GM19238 (cell line): ENCODE measurements at regions not wholly inside any gene's neighbourhood (a gene's known extent, or its start where the extent isn't known, plus 50 kb on each side); places are given as distances from the start of the nearest gene placed in this dataset.

Experiments used
- DNase-seq: peaks from one replicate; pipeline ENCODE4 v3.0.0; 2011; ENCODE audit warnings: low spot score; ENCODE audit not compliant: insufficient read length

DNA sequence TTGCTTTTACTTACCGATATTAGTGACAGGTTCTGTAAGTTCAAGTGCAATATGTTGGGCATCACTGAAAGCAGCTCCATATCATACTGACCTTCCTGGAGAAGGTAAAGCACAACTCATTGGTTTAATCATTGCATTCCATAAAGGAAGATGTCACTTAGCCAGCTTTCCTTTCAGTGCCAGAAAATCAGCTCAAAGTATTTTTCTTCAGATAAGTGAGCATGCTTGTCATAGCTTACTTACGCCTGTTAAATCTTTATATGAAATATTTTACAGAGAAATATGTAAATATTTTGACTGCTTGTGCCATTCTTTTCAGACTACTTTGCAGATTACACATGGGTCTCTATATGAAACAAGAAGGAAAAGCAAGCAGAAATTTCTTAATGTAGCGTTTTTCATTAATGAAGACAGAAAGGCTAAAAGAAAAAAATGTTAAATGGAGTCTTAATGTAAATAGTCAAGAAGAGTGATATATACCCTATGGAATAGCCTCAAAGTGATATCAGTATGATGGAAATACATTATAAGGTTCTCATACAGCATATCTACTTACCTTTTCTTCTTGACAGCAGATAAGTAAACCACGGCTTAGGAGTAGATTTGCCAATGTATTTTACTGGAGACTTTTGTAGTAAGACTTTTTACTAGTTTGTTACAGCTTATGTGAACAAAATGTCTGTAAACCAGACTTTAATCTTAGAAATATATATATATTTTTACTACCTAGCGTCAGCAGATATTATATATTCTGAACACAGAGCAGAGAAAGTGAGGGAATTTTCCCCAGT, 649.7 kb downstream of the METTL15 start:
- DNase-seq = no peak

DNA sequence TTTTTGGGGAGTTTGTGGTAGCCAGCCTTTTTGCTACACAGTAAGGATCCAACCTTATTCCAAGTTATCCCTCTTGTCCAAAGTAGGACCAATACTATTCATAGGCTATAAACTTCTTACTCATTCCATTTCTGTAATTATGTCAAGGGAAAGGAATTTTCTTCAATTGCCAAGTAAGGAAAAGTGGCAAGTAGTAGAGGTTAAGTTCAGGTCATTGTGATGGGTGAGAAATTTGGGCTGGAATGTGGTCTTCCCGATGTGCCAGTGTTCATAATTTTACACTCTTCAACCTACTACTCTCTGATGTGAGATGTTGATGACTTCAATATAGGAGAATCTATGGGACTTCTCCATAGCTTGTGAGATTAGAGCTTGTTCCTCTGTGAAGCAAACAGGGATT, 648.8 kb downstream of the METTL15 start:
- DNase-seq = no peak

DNA sequence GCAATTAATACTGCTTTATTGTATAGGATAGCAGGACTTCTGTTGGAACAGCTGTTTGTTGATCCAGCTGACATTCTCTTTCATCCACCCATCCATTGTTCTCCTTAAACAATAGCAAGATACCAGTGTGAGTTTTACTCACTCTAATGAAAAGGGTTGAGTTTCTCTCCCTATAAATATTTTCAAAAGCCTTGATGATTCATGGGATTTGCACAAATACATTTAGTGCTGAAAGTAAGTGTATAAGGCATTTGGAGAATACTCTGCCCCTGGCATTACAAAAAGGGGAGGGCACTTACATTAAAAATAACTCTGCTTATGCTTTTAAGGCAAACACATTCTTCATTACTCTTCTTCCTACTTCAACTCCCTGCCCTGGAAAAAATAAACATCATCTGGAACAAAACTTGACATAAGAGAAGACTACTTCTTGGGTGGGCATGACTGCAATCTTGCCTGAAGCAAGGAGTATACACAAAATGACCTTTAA, 634.9 kb downstream of the METTL15 start:
- DNase-seq = no peak

DNA sequence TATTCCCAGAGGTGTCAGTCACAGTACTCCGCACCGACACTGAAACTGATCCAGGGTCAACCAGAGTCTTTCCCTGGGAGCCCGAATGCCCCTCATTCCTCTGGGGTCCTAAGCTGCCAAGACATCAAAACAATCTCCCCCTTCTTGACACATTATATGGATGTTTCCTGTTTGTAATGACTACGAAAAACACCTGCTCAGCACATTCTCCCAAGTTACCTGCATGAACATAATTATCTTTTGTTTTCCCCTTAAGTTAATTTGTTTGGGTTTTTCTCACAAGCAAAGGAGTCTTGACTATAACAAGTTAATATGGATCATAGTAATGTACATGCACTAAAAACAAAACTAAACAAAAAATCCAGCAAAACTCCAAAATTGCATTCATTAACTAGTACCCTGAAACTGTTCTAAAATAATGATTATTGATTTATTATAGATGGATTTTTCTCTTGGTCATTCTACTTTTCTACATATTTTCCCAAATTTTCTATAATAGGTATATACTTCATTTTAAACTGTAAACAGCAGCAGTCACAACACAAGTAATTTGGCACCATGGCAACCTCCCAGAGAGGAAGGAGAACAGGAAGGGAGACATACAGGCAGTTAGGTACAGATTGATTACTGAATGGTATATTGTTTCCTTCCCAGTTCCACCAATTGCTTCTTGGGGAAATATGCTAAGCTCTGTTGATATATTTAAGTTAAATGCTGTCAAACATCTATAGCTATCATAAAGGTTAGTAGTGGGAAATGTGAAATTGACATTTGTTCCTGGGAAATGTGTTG, 631.5 kb downstream of the METTL15 start:
- no peak for DNase-seq

DNA sequence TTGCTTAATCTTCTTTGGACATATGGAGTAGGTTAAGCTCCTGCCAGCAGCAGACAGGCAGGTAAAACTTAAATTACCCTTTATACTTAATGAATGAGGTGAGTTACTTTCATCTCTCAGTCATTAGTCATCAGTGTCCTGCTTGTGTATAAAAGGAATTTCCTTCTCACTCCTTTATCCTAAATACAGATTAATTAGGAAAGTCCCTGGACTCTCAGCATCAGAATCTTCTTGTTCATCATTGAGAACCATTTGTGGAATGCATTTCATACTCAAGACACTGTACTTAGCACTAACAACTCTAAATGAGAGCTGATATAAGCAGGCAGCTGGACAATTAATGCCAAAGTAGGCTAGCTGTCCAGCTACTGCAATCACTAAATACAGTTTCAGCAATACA, 630.4 kb downstream of the METTL15 start:
- DNase-seq = no peak

DNA sequence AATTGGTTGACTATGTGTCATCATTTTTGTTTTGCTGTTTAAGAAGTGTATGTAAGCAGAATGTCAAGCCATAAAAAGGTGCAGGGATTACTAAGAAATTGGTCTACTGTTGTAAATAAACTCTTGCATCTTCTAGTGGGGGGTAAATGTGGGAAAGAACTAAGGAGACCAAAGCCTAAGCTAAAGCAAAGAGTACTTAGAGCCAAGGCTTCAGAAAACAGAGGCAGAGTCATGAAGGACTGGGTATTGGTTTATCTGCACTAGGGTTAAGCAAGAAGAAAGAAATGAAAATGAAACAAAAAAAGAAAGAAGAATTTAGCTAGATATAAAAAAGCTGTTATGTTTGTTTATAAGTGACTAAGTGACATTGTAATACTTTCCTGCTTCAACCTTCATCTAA, 628.1 kb downstream of the METTL15 start:
- no peak for DNase-seq

DNA sequence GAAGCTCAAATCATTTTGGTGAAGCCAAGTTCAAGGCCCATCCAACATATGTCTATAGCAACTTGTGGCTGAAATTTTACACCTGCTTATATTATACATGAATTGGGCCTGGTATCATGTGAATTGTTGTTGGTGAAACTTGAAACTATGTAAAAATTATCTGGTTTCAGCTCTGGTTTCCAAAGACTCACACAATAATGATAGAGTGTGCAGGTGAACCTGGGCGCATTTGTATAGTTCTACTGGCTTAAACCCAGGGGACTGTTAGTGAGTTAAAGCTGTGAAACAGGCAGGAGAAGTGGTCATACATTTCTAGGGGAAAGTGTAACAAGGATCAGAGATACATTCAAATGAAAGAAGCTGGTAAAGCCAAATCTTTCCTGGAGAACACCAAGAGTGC, 627.3 kb downstream of the METTL15 start:
- no peak for DNase-seq

DNA sequence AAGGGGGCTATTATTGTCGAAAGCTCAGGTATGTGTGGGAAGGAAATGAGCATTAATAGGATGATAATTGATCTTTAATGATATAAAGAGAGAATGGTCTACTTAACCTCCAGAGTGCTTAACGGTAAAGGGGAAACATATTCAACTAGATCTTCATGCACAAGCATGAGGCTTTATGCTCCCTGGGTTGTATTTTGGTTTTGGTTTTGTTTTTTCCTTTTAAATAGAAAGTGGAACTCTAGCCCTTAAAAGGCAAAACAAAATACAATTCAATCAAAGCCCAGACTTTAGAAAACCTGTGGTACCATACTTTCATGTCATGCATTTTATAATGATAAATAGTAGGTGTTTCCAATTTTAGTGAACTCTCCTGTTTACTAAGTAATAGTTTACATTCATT, 622.7 kb downstream of the METTL15 start:
- DNase-seq = no peak

DNA sequence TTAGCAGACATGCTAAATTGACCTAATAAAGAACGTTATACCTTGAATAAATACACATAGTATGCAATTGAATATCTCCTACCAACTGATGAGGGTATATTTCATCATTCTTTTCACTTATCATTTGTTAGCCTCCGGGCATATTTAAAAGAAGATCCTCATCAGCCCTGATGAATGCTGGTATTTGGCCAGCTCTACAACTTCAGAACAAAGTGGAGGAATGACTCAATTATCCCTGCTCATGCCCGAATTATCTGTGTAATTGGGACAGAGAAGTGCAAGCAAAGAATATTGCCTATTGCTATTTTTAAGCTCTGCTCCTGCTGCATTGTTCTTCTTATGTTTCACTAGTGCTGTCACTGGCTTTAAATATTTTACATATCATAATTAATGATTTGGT, 622.1 kb downstream of the METTL15 start:
- DNase-seq = no peak

DNA sequence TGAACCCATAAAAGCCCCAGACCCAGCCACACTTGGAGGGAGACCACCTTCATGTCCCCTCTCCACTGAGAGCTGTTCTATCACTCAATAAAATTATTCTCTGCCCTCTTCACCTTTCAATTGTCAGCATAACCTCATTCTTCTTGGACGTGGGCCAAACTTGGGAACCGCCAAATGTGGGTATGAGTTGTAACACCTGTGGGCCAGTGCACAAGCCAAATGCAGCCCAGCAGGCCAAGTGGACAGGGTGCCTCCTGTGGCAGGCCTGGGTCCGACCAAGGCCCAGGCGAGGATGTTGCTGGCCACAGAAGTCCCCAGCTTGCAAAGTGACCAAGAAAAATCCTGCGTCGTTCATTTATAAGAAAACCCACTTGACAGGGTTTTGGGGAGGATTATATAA, 621.2 kb downstream of the METTL15 start:
- no peak for DNase-seq

DNA sequence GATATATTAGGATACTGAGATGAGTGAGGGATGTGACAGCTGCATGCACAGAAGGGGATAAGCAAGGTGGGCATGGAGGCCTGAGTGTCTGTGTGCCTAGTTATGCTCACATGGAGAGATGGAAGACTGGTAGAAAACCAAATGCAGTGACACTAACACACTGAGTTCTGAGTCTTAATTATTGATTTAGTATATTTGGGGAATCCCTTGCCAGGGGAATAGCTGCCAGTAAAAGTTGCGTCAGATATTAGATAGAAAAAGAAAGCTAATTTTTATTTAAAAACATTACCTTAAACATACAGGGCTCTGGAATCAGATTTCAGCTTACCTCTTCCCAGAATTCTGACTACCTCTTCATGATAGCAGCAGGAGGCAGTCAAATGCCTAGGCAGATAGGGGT, 620.5 kb downstream of the METTL15 start:
- DNase-seq = no peak

DNA sequence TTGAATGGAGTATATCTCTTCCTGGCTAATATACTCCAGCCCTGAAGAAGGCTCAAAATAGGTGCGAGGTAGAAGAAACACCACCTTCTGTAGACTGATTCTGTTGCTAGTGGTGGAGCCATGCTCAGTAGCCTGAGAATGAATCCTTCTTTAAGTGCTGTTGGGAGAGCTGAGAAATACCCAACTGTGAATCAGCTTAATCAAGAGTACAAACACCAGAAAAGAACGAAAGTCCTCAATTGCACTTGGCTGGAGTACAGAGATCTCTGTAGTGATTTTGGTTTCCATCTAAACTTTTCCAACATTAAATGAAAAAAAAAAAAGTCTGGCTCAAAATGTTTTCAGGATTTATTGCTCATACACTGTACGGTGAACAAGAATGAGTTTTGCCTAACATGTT, 619.1 kb downstream of the METTL15 start:
- DNase-seq = no peak

DNA sequence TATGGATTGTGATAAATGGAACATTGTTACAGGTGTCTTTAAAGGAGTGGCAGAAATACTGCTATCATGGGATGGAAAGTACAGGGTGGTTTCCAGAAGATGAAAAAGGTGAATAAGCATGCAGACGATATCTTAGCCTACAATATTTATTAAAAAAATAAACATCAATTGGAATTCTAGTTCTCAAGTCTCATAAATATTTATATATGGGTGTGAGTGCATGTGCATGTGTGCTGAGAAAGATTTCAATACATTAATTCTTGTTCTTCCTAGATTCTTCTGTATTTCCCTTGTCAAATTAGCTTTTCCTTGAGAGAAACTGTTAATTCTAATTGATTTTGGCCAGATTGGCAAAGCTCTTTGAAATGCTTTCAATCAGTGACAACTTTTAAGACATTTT, 618.2 kb downstream of the METTL15 start:
- no peak for DNase-seq

DNA sequence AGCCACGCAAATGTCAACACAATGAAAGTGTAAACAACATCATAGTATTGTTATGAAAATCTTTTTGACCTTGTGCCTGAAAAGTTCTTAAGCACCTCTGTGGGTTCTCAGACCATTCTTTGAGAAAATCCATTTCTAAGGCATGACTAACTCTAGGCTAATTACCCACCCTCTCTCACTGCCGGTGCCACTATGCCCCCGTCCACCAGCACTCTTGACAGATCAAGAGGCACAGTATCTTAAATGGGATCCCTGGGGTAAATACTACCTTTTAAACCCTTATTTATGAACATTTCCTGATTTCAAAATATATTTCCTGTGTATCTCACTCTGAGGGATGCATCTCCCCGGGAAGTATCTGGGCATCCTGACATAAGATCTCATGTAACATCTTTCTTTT, 607.5 kb downstream of the METTL15 start:
- DNase-seq = no peak

DNA sequence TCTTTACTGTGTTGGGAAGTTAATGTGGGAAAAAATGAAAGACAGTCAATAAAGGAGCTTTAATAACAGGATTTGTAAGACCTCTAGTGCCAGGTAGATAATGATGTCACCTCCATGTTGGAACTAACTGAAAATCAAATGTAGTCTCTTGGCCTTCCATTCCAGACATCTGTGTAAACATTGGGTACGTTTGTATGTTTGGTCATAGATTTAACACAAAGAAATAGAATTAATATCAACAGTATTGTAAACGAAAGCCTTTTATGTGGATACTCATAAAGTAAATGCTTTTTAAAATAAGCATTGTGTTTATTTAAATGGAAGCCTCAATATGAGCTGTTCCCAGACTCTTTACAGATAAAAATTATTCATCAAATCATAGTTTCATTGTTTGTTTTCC, 605.7 kb downstream of the METTL15 start:
- DNase-seq = no peak

DNA sequence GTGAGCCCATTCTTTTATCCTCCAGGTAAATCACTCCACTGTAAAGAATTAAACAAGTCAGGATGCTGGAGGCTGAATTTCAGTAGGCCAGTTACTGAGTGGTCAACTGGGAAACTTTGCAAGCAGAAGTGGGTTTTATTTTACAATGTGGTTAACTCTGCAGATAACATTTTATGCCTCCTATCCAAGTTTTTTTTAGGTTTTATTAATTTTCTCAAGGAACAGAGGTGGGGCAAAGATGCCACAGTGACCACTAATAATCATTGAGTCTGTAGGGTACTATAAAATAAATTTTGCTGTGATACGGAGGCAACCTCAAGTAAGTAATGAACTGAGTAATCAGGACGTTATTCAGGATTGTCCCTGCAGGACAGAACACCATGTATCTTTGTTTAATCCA, 599.9 kb downstream of the METTL15 start:
- DNase-seq = no peak

DNA sequence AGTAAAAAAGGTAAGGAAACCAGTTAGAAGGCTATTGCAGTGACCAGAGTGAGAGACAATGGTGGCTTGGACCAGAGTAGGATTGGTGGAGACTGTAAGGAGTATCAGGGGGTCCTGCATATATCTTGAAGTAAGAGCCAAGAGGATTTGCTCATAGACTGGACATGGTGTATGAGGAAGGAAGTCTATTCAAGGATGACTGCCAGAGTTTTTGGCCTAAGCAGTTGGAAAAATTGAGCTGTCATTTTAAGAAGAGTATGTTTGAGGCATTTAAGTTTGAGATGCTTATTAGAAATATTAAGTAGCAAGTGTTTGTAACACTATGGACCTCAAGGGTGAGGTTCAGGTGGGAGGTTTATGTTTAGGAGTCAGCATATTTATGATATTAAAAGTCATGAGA, 596.6 kb downstream of the METTL15 start:
- no peak for DNase-seq

DNA sequence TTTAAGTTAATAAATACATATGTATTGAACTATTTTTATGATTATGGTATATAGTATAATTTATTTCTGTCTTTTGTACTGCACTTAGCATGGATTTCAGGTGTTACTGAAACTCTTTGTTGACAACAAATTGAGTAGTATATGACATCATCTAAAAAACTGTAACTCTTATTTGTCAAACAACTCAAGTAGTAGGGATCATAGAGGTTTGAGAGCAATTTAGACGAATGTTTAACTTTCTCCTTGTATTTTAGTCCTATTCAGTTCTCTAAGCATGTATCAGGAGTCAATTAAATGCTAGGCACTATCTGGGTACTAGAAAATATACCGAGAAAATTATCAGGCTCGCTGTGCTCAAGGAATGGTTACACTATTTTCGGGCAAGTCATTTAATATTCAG, 595.2 kb downstream of the METTL15 start:
- no peak for DNase-seq

DNA sequence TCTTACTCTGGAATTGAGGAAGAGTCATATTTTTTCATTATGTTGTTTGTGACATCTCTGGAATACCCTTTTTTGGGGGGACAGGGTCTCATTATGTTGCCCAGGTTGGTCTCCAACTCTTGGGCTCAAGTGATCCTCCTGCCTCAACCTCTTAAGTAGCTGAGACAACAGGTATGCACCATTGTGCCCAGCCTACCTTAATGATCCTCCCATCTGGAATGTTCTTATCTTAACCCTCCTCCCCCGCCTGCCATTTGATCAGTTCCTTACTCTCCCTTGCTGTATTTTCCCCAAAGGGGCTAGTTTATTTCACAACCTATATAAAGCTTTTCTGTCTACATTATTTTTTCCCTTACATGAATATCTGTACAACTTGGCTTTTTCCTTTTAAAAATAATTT, 594.7 kb downstream of the METTL15 start:
- DNase-seq = no peak

DNA sequence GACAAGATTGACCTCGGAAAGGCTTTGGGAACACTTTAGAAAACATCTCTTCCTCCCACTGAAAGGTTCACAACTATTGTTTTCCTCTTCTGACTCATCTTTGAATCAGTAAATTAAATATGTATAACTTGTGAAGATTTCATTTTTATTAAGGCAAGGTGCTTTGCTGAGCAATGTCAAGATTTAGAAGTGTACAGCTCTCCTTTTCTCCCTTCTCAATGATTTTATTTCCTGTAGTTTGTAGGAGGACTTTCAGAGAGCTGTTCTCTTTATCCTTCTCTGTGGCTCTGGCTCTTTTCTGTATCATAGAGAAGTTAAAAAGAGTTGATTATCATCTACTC, 594.2 kb downstream of the METTL15 start:
- no peak for DNase-seq

DNA sequence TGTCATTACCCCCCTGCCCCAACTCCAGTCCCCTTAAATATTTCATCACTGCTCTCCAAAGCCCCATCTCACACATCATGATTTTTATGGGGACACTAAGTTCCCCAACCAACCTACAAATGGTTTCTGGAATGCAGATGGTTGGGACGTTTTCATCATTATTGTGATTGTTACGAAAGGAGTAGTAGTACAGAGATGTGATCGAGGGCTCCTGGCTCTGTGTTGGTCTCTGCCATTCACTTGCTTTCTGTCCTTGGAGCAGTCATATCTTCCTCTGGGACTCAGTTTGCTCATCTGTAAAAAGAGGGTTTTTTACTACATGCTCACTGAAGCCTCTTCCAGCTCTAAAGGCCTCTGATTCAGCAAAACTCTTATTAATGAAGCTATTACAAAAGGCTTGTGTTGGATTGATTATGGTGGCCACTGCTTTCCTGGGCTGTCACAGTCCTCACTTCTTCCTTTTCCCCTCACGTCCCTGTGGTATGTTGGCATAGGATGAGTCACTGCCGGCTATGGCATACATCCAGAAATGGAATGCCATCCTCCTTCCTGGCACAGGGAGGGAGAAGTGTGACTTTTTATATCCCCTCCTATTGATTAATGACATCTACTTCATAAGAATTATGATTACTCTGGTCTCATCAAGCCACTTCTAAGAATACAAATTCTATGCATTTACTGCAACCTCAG, 593.7 kb downstream of the METTL15 start:
- DNase-seq = no peak

DNA sequence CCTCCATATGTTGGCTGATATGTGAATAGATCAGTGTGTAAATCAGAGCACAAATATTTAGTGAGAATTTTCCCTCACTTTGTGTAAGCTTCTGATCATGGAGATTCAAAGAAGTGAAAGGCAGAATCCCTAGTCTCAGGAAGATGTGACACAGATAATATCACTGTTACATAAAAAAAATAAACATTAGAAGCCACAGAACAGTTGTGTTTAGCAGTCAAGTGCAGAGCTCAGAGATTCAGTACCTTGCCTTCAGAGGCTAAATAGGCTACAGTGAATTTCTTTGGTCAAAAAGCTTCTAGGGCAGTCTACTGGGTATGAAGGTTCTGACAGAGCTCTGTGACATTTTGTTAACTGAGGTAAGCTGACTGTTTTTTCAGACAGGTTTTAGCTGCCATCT, 591.5 kb downstream of the METTL15 start:
- DNase-seq = no peak
